ENCODE measurements at regions not wholly inside any gene's neighbourhood (a gene's known extent, or its start where the extent isn't known, plus 50 kb on each side); places are given as distances from the start of the nearest gene placed in this dataset.

- H3K4me2 ChIP-seq (ENCODE audit: low read depth, low read length): no peak overlapping the region
- H3K9me3 ChIP-seq (replicated peaks; ENCODE audit: insufficient read depth, low read length): no peaks in the 10 kb centered on the region
- H3K4me3 ChIP-seq (ENCODE audit: low read length): no peak overlapping the region
- no peak overlapping the region for H3K9ac ChIP-seq (ENCODE audit: low read length)
- DNase-seq: no peak
- no peaks in the 10 kb centered on the region for H3K27me3 ChIP-seq (replicated peaks; ENCODE audit: insufficient read depth, low read length)
- H3K27ac ChIP-seq (ENCODE audit: low read length): no peak overlapping the region
- H3K9me2 ChIP-seq (replicated peaks; ENCODE audit: insufficient read depth, low read length): no peaks in the 10 kb centered on the region
- TF ChIP-seq, protein P1, sequence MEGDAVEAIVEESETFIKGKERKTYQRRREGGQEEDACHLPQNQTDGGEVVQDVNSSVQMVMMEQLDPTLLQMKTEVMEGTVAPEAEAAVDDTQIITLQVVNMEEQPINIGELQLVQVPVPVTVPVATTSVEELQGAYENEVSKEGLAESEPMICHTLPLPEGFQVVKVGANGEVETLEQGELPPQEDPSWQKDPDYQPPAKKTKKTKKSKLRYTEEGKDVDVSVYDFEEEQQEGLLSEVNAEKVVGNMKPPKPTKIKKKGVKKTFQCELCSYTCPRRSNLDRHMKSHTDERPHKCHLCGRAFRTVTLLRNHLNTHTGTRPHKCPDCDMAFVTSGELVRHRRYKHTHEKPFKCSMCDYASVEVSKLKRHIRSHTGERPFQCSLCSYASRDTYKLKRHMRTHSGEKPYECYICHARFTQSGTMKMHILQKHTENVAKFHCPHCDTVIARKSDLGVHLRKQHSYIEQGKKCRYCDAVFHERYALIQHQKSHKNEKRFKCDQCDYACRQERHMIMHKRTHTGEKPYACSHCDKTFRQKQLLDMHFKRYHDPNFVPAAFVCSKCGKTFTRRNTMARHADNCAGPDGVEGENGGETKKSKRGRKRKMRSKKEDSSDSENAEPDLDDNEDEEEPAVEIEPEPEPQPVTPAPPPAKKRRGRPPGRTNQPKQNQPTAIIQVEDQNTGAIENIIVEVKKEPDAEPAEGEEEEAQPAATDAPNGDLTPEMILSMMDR (IDR thresholded peaks at IDR 0.05; ENCODE audit: low read length): no peak
- no peak for TF ChIP-seq EZH2phosphoT487 (IDR thresholded peaks at IDR 0.05; ENCODE audit: low read length)
- no peak for TF ChIP-seq EZH2 (optimal IDR thresholded peaks at IDR 0.05; ENCODE audit: low read depth, low read length)
- no peaks in the 10 kb centered on the region for H3K4me1 ChIP-seq (ENCODE audit: low read length)
- no peaks in the 10 kb centered on the region; the same call in 1 of the 2 replicates for H3K36me3 ChIP-seq (replicated peaks; ENCODE audit: insufficient read depth, low read length)
- no peak overlapping the region for H2AFZ ChIP-seq (ENCODE audit: low read length)
- H3F3A ChIP-seq (ENCODE audit: insufficient read depth, low read length): no peaks in the 10 kb centered on the region
- no peaks in the 10 kb centered on the region for H4K20me1 ChIP-seq (ENCODE audit: insufficient read depth, low read length)
- H3K79me2 ChIP-seq (ENCODE audit: low read length): no peaks in the 10 kb centered on the region
Measured at GRCh38 chr3:104018541-104018940, 1348.2 kb upstream of the ALCAM start.

GRCh38 chr3:104031598-104031997 is 1335.1 kb upstream of the ALCAM start:
- H2AFZ ChIP-seq (ENCODE audit: low read length): no peak overlapping the region
- no peak overlapping the region for H3K9ac ChIP-seq (ENCODE audit: low read length)
- no peak overlapping the region for H3K4me2 ChIP-seq (ENCODE audit: low read depth, low read length)
- H3K79me2 ChIP-seq (ENCODE audit: low read length): no peaks in the 10 kb centered on the region
- H3K4me3 ChIP-seq (ENCODE audit: low read length): no peak overlapping the region
- H3K9me3 ChIP-seq (replicated peaks; ENCODE audit: insufficient read depth, low read length): no peaks in the 10 kb centered on the region
- H3K4me1 ChIP-seq (ENCODE audit: low read length): no peaks in the 10 kb centered on the region
- no peaks in the 10 kb centered on the region for H3K27me3 ChIP-seq (replicated peaks; ENCODE audit: insufficient read depth, low read length)
- no peaks in the 10 kb centered on the region for H3K9me2 ChIP-seq (replicated peaks; ENCODE audit: insufficient read depth, low read length)
- no peak for DNase-seq
- TF ChIP-seq EZH2 (optimal IDR thresholded peaks at IDR 0.05; ENCODE audit: low read depth, low read length): no peak
- no peak for TF ChIP-seq EZH2phosphoT487 (IDR thresholded peaks at IDR 0.05; ENCODE audit: low read length)
- TF ChIP-seq, protein P1 (IDR thresholded peaks at IDR 0.05; ENCODE audit: low read length): no peak
- no peaks in the 10 kb centered on the region for H3F3A ChIP-seq (ENCODE audit: insufficient read depth, low read length)
- H3K27ac ChIP-seq (ENCODE audit: low read length): no peak overlapping the region
- no peaks in the 10 kb centered on the region for H3K36me3 ChIP-seq (replicated peaks; ENCODE audit: insufficient read depth, low read length)
- no peaks in the 10 kb centered on the region for H4K20me1 ChIP-seq (ENCODE audit: insufficient read depth, low read length)

DNA sequence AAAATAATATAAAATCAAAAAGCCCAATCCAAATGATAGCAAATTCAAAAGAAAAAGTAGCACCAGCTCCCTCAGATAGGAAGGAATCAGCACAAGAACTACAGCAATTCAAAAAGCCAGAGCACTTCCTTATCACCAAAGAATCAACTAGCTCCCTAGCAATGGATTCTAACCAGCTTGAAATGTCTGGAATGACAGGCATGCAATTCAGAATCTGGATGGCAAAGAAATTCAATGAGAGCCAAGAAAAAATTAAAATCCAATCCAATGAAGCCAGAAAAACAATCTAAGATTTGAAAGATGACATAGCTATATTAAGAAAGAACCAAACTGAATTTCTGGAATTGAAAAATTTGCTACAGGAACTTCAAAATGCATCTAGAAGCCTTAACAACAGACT is 1334.4 kb upstream of the ALCAM start:
- Histone ChIP-seq H3K4me1 (ENCODE audit: low read length) (no peaks in the 10 kb centered on the region), H3K27me3 (replicated peaks; ENCODE audit: insufficient read depth, low read length) (no peaks in the 10 kb centered on the region), H3K9me3 (replicated peaks; ENCODE audit: insufficient read depth, low read length) (no peaks in the 10 kb centered on the region), H3K36me3 (replicated peaks; ENCODE audit: insufficient read depth, low read length) (no peaks in the 10 kb centered on the region), H3K27ac (ENCODE audit: low read length) (no peak overlapping the region), H3K79me2 (ENCODE audit: low read length) (no peaks in the 10 kb centered on the region), H3F3A (ENCODE audit: insufficient read depth, low read length) (no peaks in the 10 kb centered on the region), H4K20me1 (ENCODE audit: insufficient read depth, low read length) (no peaks in the 10 kb centered on the region), H3K4me2 (ENCODE audit: low read depth, low read length) (no peak overlapping the region), H3K9ac (ENCODE audit: low read length) (no peak overlapping the region), H3K4me3 (ENCODE audit: low read length) (no peak overlapping the region), H3K9me2 (replicated peaks; ENCODE audit: insufficient read depth, low read length) (no peaks in the 10 kb centered on the region), H2AFZ (ENCODE audit: low read length) (no peak overlapping the region)
- DNase-seq: no peak
- TF ChIP-seq EZH2phosphoT487 (IDR thresholded peaks at IDR 0.05; ENCODE audit: low read length) (no peak), EZH2 (optimal IDR thresholded peaks at IDR 0.05; ENCODE audit: low read depth, low read length) (no peak)
- TF ChIP-seq, protein P1 (IDR thresholded peaks at IDR 0.05; ENCODE audit: low read length): no peak

Measured in MM.1S (cell line).